ENCODE measurements at regions not wholly inside any gene's neighbourhood (a gene's known extent, or its start where the extent isn't known, plus 50 kb on each side); places are given as distances from the start of the nearest gene placed in this dataset.

GRCh38 chr1:181341026-181341632, 142.2 kb upstream of the CACNA1E start:
- no peak for DNase-seq

DNA sequence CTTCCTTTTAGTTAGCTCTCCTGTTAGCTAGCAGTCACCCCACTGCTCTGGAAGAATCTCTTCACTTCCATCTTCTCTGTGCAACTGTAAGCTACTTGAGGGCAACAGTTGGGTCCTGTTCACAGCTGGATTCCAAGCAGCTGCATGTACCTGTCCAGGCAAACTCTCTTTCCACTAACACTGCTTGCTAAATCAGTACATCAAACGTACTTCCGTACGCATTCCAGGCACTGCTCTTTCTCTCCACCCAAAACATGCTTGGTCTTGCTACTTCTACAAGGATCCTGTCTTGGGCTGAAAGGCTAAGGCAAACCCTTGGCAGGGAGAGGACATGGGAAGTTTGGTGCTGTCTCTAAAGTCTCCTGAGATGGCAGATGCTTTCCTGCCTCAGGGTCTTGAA, 139.2 kb upstream of the CACNA1E start:
- no peak for DNase-seq

DNA sequence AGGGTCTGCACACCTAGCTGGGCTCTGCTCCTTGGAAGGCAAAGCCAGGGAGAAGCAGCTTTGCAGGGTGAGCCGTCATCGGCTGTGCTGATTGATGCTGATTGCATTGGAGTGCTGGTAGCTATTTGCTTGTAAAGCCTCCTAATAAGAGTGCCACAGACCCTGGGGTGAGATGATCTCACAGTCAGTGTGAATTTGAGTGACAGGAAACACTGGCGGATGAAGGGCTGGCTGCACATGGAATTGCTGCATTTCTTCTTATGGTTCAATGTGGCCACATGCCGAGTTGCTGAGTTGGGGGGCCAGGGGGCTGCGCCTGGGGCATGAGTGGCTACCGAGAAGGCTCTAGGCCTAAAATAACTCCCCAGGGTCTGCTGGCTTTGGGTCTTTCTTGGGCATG, 138.2 kb upstream of the CACNA1E start:
- DNase-seq: no peak

GRCh38 chr1:181347495-181348390, 135.6 kb upstream of the CACNA1E start:
- no peak for DNase-seq

GRCh38 chr1:181349512-181349911, 133.8 kb upstream of the CACNA1E start:
- no peak for DNase-seq

DNA sequence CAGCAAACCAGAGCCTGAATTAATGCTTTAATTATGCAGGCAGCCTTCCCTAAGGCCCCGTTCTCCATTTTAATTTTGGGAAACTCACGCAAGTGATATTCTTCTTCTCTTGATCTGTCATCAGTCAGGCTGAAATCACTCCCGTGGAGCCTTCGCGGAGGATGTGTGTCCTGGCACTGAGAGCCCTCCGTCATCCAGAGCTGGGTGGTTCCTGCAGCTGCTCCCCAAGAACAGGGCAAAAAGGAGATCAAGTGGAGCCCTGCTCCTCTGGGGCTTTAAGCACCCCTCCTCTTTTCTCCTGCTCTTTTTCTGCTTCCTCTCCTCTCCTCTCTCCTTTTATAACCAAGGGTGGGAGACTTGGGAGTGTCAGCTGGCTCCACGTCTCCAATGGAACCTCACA, 133.2 kb upstream of the CACNA1E start:
- DNase-seq: no peak

- no peak for DNase-seq
These were observed 131.6 kb upstream of the CACNA1E start for GRCh38 chr1:181351740-181352139.

DNA sequence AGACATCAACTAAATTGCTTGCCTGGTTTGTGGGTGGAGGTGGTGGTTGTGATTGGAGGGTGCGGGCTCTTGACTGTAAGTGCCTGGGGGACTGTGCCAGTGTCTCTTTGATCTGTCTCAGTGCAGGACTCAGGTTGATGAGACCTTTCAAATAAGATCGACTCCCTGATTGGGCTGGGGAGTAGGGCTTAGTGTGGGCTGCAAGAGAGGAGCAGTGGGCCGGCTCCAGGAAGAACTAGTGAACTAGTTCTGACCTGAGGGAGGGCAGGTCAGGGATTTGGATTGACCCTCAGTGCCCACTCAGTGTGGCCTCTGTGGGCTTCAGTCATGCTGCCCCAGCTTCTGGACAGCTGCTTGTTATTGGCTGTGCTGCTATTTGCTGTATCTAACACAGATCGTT, 130.6 kb upstream of the CACNA1E start:
- no peak for DNase-seq

DNA sequence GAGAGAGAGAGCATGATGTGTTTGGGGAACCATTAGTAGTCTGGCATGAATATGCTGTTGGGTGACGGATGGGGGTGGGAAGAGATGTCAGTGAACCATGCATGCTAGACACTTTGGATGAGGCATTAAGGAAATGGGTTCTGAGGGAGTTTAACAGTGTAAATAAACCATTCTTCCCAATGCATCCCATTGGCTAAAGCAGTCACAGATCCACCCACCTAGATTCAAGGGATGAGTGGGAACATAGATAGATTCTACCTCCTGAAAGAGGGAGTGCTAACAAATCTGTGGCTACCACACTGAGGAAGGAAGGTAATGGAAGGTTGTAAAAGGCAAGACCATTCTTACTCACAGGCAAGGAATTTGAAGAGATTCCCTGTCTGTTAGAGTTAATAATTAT, 129.8 kb upstream of the CACNA1E start:
- no peak for DNase-seq

- no peak for DNase-seq
These were observed 128.5 kb upstream of the CACNA1E start for GRCh38 chr1:181354865-181355264.

- DNase-seq: no peak
These were observed 126.6 kb upstream of the CACNA1E start for GRCh38 chr1:181356505-181357340.

DNA sequence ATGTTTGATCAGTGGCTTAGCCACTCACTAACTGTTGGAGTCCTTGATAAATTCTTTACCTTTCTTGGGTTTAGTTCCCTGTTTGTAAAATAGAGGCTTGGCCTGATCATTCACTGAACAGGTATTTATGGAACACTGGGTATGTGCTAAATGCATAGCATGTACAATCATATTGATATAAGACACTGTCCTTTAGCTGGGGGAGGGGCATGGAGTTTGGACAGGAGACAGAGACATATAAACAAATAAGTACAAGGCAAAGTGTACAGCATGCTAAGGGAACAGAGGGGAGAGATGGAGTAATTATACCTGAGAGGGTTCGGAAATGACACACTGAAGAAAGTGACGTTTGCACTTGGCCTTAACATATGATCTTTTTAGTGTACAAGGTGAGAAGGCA, 124.3 kb upstream of the CACNA1E start:
- no peak for DNase-seq

DNA sequence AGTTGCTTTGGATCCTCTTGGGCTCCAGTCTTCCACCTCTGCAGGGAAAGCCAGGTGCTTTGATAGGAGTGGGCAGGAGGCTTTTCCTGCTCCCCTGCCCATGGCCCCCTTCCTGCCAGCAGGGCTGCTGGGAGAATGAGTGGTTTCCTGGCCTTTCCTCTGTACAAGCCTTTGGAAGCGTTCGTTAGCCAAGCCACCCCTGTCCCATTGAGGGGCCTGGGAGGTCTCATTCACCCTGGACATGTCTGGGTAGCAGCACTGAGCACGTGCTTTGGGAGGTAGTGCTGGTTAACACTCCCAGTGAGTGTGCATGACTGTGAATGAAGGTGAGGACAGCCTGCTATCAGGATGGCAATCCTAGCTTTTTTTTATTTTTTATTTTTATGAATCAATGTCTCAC, 118.5 kb upstream of the CACNA1E start:
- DNase-seq: no peak

DNA sequence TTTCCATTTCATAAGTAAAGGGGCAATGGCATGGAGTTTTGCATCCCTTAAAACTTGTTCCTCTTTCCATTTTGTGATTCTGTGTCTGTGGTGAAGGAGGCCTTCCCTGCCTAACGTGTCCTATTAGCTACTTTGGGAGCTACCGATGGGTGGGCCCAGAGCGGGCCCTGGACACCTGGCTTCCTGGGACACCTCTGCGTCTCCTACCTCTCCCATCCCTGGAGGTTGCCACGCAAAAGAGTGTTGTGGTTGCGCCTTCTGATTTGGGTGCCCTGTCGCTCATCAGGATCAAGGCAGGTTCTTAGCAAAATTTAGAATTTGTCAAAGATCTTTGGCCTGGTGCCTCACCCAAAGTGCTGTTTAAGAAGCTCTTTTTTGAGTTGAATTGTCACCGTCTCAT, 116.4 kb upstream of the CACNA1E start:
- no peak for DNase-seq

GRCh38 chr1:181369416-181369815, 113.9 kb upstream of the CACNA1E start:
- DNase-seq: no peak

- DNase-seq: no peak
These were observed 99.6 kb upstream of the CACNA1E start for GRCh38 chr1:181383695-181384094.

GRCh38 chr1:181386340-181386739, 97.0 kb upstream of the CACNA1E start:
- no peak for DNase-seq

DNA sequence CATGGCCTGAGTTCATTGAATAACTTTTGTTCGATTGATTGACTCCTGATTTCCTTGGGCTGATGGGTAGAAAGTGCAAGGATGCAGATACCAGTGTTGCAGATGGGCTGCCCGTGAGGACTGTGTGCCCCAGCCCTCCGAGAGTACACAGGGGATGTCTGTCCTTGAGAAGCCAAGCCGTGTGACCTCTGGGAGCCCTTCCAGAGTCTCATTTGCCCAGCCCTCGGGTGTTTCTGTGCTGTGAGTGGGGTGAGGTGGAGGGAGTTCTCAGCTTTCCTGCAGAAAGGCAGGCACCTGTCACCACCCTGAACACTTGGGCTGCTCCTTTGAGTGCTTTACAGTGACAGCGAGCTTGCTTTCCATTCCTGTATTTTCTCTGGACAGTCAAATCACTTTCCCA, 96.4 kb upstream of the CACNA1E start:
- DNase-seq: no peak

- no peak for DNase-seq
These were observed 95.6 kb upstream of the CACNA1E start for GRCh38 chr1:181387702-181388101.

GRCh38 chr1:181390410-181391077, 92.8 kb upstream of the CACNA1E start:
- DNase-seq: no peak

DNA sequence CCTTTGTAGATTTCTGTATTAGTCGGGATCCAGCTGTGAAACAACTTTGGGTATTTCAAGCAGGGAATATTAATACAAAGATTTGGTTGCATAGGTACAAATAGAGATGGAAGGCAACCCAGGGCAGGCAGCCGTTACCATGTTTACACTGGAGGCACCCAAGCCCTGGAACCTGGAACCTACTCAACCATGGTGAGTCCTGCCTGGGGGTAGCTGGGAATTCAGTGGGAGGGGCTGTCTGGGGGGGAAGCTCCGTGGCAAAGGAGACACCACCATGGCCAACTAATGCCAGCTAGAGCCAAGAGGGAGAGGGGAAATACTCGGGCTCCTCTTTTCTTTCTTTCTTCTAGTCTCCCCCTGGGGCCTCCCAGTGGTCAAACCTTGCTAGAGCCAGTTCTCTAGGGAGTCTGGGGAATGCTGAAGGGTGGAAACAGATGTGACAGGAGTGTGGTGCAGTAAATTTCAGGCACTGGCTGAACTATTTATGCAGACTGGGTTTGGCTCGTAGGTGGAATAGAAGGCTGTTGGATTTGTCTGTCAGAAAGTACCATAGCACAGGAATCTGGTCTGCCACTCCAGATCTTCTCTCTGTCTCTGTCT, 91.9 kb upstream of the CACNA1E start:
- DNase-seq: no peak

GRCh38 chr1:181392133-181392532, 91.2 kb upstream of the CACNA1E start:
- DNase-seq: no peak

All from activated CD4-positive, alpha-beta T cell treated with anti-CD3 and anti-CD28 coated beads, Interleukin-2, amount 50 U/mL, for 48 hours (primary cell).